ENCODE measurements at regions not wholly inside any gene's neighbourhood (a gene's known extent, or its start where the extent isn't known, plus 50 kb on each side); places are given as distances from the start of the nearest gene placed in this dataset.

GRCh38 chr5:8048920-8049319, 180.0 kb downstream of the MTRR start:
- H3K36me3 Mint-ChIP-seq = no peaks in the 10 kb centered on the region
- no peak for DNase-seq (ENCODE audit: low spot score in 2 of 2, unreplicated experiment in 2 of 2)
- H3K27me3 Mint-ChIP-seq (ENCODE audit: low read depth) = peaks cover 6% of the 10 kb centered on the region
- H3K9me3 Mint-ChIP-seq = no peaks in the 10 kb centered on the region
- H3K4me1 Mint-ChIP-seq = no peaks in the 10 kb centered on the region
- no peak overlapping the region for H3K27ac Mint-ChIP-seq
- TF ChIP-seq CTCF (IDR thresholded peaks at IDR 0.05; ENCODE audit: unreplicated experiment) = no peak
- H3K4me3 Mint-ChIP-seq = no peak overlapping the region

GRCh38 chr5:8050616-8051175, 181.7 kb downstream of the MTRR start:
- Mint-ChIP-seq H3K27me3 (ENCODE audit: low read depth) (peaks cover 9% of the 10 kb centered on the region), H3K27ac (no peak overlapping the region), H3K4me1 (no peaks in the 10 kb centered on the region), H3K4me3 (no peak overlapping the region), H3K9me3 (no peaks in the 10 kb centered on the region), H3K36me3 (no peaks in the 10 kb centered on the region)
- DNase-seq (ENCODE audit: low spot score in 2 of 2, unreplicated experiment in 2 of 2) = no peak
- TF ChIP-seq CTCF (IDR thresholded peaks at IDR 0.05; ENCODE audit: unreplicated experiment) = no peak

GRCh38 chr5:8053270-8053669, 184.3 kb downstream of the MTRR start:
- Mint-ChIP-seq H3K36me3 (no peaks in the 10 kb centered on the region), H3K27me3 (ENCODE audit: low read depth) (peaks cover 13% of the 10 kb centered on the region), H3K4me1 (no peaks in the 10 kb centered on the region), H3K9me3 (no peaks in the 10 kb centered on the region), H3K27ac (no peak overlapping the region), H3K4me3 (no peak overlapping the region)
- DNase-seq (ENCODE audit: low spot score in 2 of 2, unreplicated experiment in 2 of 2) = no peak
- no peak for TF ChIP-seq CTCF (IDR thresholded peaks at IDR 0.05; ENCODE audit: unreplicated experiment)

- DNase-seq (ENCODE audit: low spot score in 2 of 2, unreplicated experiment in 2 of 2) = no peak
- Mint-ChIP-seq H3K36me3 (no peaks in the 10 kb centered on the region), H3K27me3 (ENCODE audit: low read depth) (peaks cover 14% of the 10 kb centered on the region), H3K27ac (no peak overlapping the region), H3K4me3 (no peak overlapping the region), H3K9me3 (no peaks in the 10 kb centered on the region), H3K4me1 (no peaks in the 10 kb centered on the region)
- TF ChIP-seq CTCF (IDR thresholded peaks at IDR 0.05; ENCODE audit: unreplicated experiment) = no peak
Measured at GRCh38 chr5:8057769-8058168, 188.8 kb downstream of the MTRR start.

GRCh38 chr5:8058616-8059190, 189.8 kb downstream of the MTRR start:
- Mint-ChIP-seq H3K27ac (no peak overlapping the region), H3K4me1 (no peaks in the 10 kb centered on the region), H3K9me3 (no peaks in the 10 kb centered on the region), H3K36me3 (no peaks in the 10 kb centered on the region), H3K27me3 (ENCODE audit: low read depth) (peaks cover 14% of the 10 kb centered on the region), H3K4me3 (no peak overlapping the region)
- DNase-seq (ENCODE audit: low spot score in 2 of 2, unreplicated experiment in 2 of 2) = no peak
- no peak for TF ChIP-seq CTCF (IDR thresholded peaks at IDR 0.05; ENCODE audit: unreplicated experiment)
